Endothelial cell (in vitro differentiated cells): ENCODE measurements at regions not wholly inside any gene's neighbourhood (a gene's known extent, or its start where the extent isn't known, plus 50 kb on each side); places are given as distances from the start of the nearest gene placed in this dataset.
"Not testable (repeated sequence)": the region's sequence is repeated elsewhere in the genome, so short reads cannot be mapped to it uniquely, and the experiment has no call there.

Experiments
- DNase-seq: peaks from one replicate; pipeline ENCODE4 v3.0.0; 2021; ENCODE audit warnings: low spot score
- H3K27ac Mint-ChIP-seq: one replicate; pipeline ENCODE4 v1.8.0; 2021; ENCODE audit warnings: mixed read lengths, inconsistent platforms; ENCODE audit not compliant: unreplicated experiment
- H3K27me3 Mint-ChIP-seq: one replicate; pipeline ENCODE4 v1.8.0; 2021; ENCODE audit warnings: mild to moderate bottlenecking, moderate library complexity, mixed read lengths, inconsistent platforms; ENCODE audit not compliant: unreplicated experiment
- H3K36me3 Mint-ChIP-seq: one replicate; pipeline ENCODE4 v1.8.0; 2021; ENCODE audit warnings: mild to moderate bottlenecking, low read depth, mixed read lengths, inconsistent platforms; ENCODE audit not compliant: unreplicated experiment
- H3K4me1 Mint-ChIP-seq: one replicate; pipeline ENCODE4 v1.8.0; 2021; ENCODE audit warnings: mild to moderate bottlenecking, mixed read lengths, inconsistent platforms; ENCODE audit not compliant: unreplicated experiment
- H3K4me3 Mint-ChIP-seq: one replicate; pipeline ENCODE4 v1.8.0; 2021; ENCODE audit warnings: mild to moderate bottlenecking, mixed read lengths, inconsistent platforms; ENCODE audit not compliant: unreplicated experiment
- H3K9me3 Mint-ChIP-seq: one replicate; pipeline ENCODE4 v1.8.0; 2021; ENCODE audit warnings: mixed read lengths, inconsistent platforms; ENCODE audit not compliant: unreplicated experiment
- CTCF ChIP-seq: fragments of 200-600 bp; sonication (generic); IDR thresholded peaks from one replicate; pipeline ENCODE4 v1.5.0; 2021; ENCODE audit warnings: antibody characterized with exemption; ENCODE audit not compliant: unreplicated experiment

- no peak overlapping the region for H3K4me3 Mint-ChIP-seq
- H3K27me3 Mint-ChIP-seq, result peaks cover 3% of the 10 kb centered on the region
- H3K9me3 Mint-ChIP-seq, result peaks cover under 1% of the 10 kb centered on the region
- no peak overlapping the region for H3K27ac Mint-ChIP-seq
- no peaks in the 10 kb centered on the region for H3K4me1 Mint-ChIP-seq
- peaks cover 13% of the 10 kb centered on the region for H3K36me3 Mint-ChIP-seq
- no peak for DNase-seq
- no peak for TF ChIP-seq CTCF
Measured at GRCh38 chr3:26279091-26279490, 343.5 kb upstream of the LRRC3B start.

- Mint-ChIP-seq H3K36me3 (peaks cover 17% of the 10 kb centered on the region), H3K9me3 (peaks cover 10% of the 10 kb centered on the region), H3K27ac (no peak overlapping the region), H3K4me3 (no peak overlapping the region), H3K27me3 (peaks cover 3% of the 10 kb centered on the region), H3K4me1 (no peaks in the 10 kb centered on the region)
- DNase-seq, result no peak
- no peak for TF ChIP-seq CTCF
Measured at GRCh38 chr3:26280517-26280916, 342.1 kb upstream of the LRRC3B start.

- no peaks in the 10 kb centered on the region for H3K4me1 Mint-ChIP-seq
- DNase-seq, result no peak
- peaks cover 10% of the 10 kb centered on the region for H3K9me3 Mint-ChIP-seq
- peaks cover 3% of the 10 kb centered on the region for H3K27me3 Mint-ChIP-seq
- peaks cover 17% of the 10 kb centered on the region for H3K36me3 Mint-ChIP-seq
- TF ChIP-seq CTCF, result no peak
- no peak overlapping the region for H3K4me3 Mint-ChIP-seq
- no peak overlapping the region for H3K27ac Mint-ChIP-seq
Measured at GRCh38 chr3:26281284-26281985, 341.1 kb upstream of the LRRC3B start.

- peaks cover 10% of the 10 kb centered on the region for H3K9me3 Mint-ChIP-seq
Measured at GRCh38 chr3:26284503-26284902, 338.1 kb upstream of the LRRC3B start.

GRCh38 chr3:26291840-26292239 is 330.7 kb upstream of the LRRC3B start:
- Mint-ChIP-seq H3K27me3 (no peaks in the 10 kb centered on the region), H3K4me3 (no peak overlapping the region), H3K36me3 (no peaks in the 10 kb centered on the region), H3K9me3 (no peaks in the 10 kb centered on the region), H3K27ac (no peak overlapping the region), H3K4me1 (no peaks in the 10 kb centered on the region)
- no peak for TF ChIP-seq CTCF
- no peak for DNase-seq

More at GRCh38 chr3:26284503-26284902, 338.1 kb upstream of the LRRC3B start:
- DNase-seq, H3K4me3 Mint-ChIP-seq, H3K27ac Mint-ChIP-seq, H3K27me3 Mint-ChIP-seq, H3K4me1 Mint-ChIP-seq: not testable (repeated sequence)
- H3K36me3 Mint-ChIP-seq, result peaks cover 17% of the 10 kb centered on the region
